ENCODE measurements at regions not wholly inside any gene's neighbourhood (a gene's known extent, or its start where the extent isn't known, plus 50 kb on each side); places are given as distances from the start of the nearest gene placed in this dataset.

- no peak for TF ChIP-seq CTCF (IDR thresholded peaks at IDR 0.05)
Observed at GRCh38 chr14:29391231-29391630, 536.4 kb downstream of the PRKD1 start.

- no peak for TF ChIP-seq CTCF (IDR thresholded peaks at IDR 0.05)
Observed at GRCh38 chr14:29391801-29392200, 535.8 kb downstream of the PRKD1 start.

GRCh38 chr14:29392287-29392686, 535.4 kb downstream of the PRKD1 start:
- no peak for TF ChIP-seq CTCF (IDR thresholded peaks at IDR 0.05)

- TF ChIP-seq CTCF (IDR thresholded peaks at IDR 0.05), result no peak
Observed at GRCh38 chr14:29403091-29403490, 524.6 kb downstream of the PRKD1 start.

GRCh38 chr14:29410581-29410980, 517.1 kb downstream of the PRKD1 start:
- no peak for TF ChIP-seq CTCF (IDR thresholded peaks at IDR 0.05)

GRCh38 chr14:29419736-29420135, 507.9 kb downstream of the PRKD1 start:
- TF ChIP-seq CTCF (IDR thresholded peaks at IDR 0.05), result no peak

GRCh38 chr14:29421156-29421728, 506.4 kb downstream of the PRKD1 start:
- no peak for TF ChIP-seq CTCF (IDR thresholded peaks at IDR 0.05)
